B cell (primary cell): ENCODE measurements at regions not wholly inside any gene's neighbourhood (a gene's known extent, or its start where the extent isn't known, plus 50 kb on each side); places are given as distances from the start of the nearest gene placed in this dataset.

Experiments used
- ATAC-seq: fragments of 200-7000 bp; cut with Tn5 transposase; one replicate; pipeline ENCODE4 v1.10.0; 2021; ENCODE audit warnings: low read depth, mild to moderate bottlenecking, moderate number of reproducible peaks, moderate library complexity
- CTCF ChIA-PET: fragments of 350-600 bp; sonication (Branson Sonifier 250); formaldehyde crosslinking; loops from one replicate; lab custom pipeline; 2021; ENCODE audit warnings: antibody characterized with exemption, inconsistent platforms; lab: Charles Lee
- POLR2A ChIA-PET: fragments of 350-600 bp; sonication (Branson Sonifier 250); formaldehyde crosslinking; loops from one replicate; lab custom pipeline; 2021; ENCODE audit warnings: antibody characterized with exemption; lab: Charles Lee
- DNase-seq: peaks from one replicate; pipeline ENCODE4 v3.0.0; 2013
- H2AFZ ChIP-seq: 2 replicates; pipeline ENCODE4 v1.6.1; 2012; ENCODE audit warnings: mild to moderate bottlenecking, low read depth, low read length; ENCODE audit not compliant: insufficient read depth, poor library complexity, severe bottlenecking
- H3K27ac ChIP-seq, 2 donors: 1 replicate in 1 of 2; 2 replicates in 1 of 2; pipeline ENCODE4 v1.5.1; 2012 to 2013; ENCODE audit warnings: low read length in 2 of 2, mild to moderate bottlenecking in 2 of 2, moderate library complexity in 1 of 2
- H3K27me3 ChIP-seq, 4 experiments: fragments of 200-600 bp in 1 of 4; sonication (generic) in 1 of 4; replicated peaks in 1 of 4; 1 replicate in 2 of 4; 2 replicates in 2 of 4; pipeline versions ENCODE4 v1.6.1 to v1.7.0; 2013 to 2016; ENCODE audit warnings: low read length in 3 of 4, mild to moderate bottlenecking in 2 of 4, mixed read lengths in 1 of 4, moderate library complexity in 1 of 4; ENCODE audit not compliant: insufficient read depth in 4 of 4, control insufficient read depth in 3 of 4; ENCODE audit errors: control extremely low read depth in 1 of 4
- H3K36me3 ChIP-seq, 2 experiments: replicated peaks in 1 of 2; 1 replicate in 1 of 2; 2 replicates in 1 of 2; pipeline versions ENCODE4 v1.6.1 to v1.7.1; 2013; ENCODE audit warnings: low read length in 1 of 2; ENCODE audit not compliant: insufficient read depth in 2 of 2, control insufficient read depth in 1 of 2; ENCODE audit errors: control extremely low read depth in 1 of 2, extremely low read depth in 1 of 2
- H3K4me1 ChIP-seq, 2 donors: fragments of 200-600 bp in 1 of 2; sonication (generic) in 1 of 2; 1 replicate in 1 of 2; 2 replicates in 1 of 2; pipeline versions ENCODE4 v1.5.1 to v1.6.1; 2013 to 2017; ENCODE audit warnings: low read length in 2 of 2; ENCODE audit not compliant: control insufficient read depth in 2 of 2, insufficient read depth in 2 of 2
- H3K4me2 ChIP-seq: replicated peaks from 2 replicates; pipeline ENCODE3; 2012; ENCODE audit warnings: mild to moderate bottlenecking, low read depth, low read length; ENCODE audit not compliant: poor library complexity, severe bottlenecking
- H3K4me3 ChIP-seq, 5 experiments: fragments of 200-600 bp in 1 of 5; sonication (generic) in 1 of 5; 1 replicate in 3 of 5; 2 replicates in 2 of 5; pipeline versions ENCODE4 v1.5.1 to v1.7.0; 2011 to 2016; ENCODE audit warnings: low read length in 4 of 5, mild to moderate bottlenecking in 4 of 5, low read depth in 2 of 5, control low read depth in 1 of 5, moderate library complexity in 1 of 5; ENCODE audit not compliant: insufficient read depth in 1 of 5; ENCODE audit errors: control extremely low read depth in 1 of 5, extremely low read depth in 1 of 5
- H3K79me2 ChIP-seq: fragments of 200-600 bp; sonication (generic); one replicate; pipeline ENCODE4 v1.6.0; 2016; ENCODE audit warnings: low read length; ENCODE audit not compliant: control insufficient read depth, insufficient read depth
- H3K9ac ChIP-seq: fragments of 200-600 bp; sonication (generic); 2 replicates; pipeline ENCODE4 v1.6.1; 2017; ENCODE audit warnings: mild to moderate bottlenecking, low read length, moderate library complexity
- H3K9me3 ChIP-seq, 3 donors: one replicate each; pipeline versions ENCODE4 v1.6.1 to v1.7.1; 2013; ENCODE audit warnings: low read length in 2 of 3; ENCODE audit not compliant: control insufficient read depth in 2 of 3, insufficient read depth in 1 of 3; ENCODE audit errors: control extremely low read depth in 1 of 3
- H4K20me1 ChIP-seq: 2 replicates; pipeline ENCODE4 v1.6.0; 2012; ENCODE audit warnings: mild to moderate bottlenecking, low read length; ENCODE audit not compliant: insufficient read depth, control insufficient read depth, poor library complexity, severe bottlenecking
- H3K27ac Mint-ChIP-seq: one replicate; pipeline ENCODE4 v1.8.0; 2021; ENCODE audit warnings: mixed read lengths
- H3K27me3 Mint-ChIP-seq: one replicate; pipeline ENCODE4 v1.8.0; 2021; ENCODE audit warnings: mixed read lengths
- H3K4me1 Mint-ChIP-seq: one replicate; pipeline ENCODE4 v1.8.0; 2021; ENCODE audit warnings: mixed read lengths
- H3K4me3 Mint-ChIP-seq: one replicate; pipeline ENCODE4 v1.8.0; 2021; ENCODE audit warnings: mixed read lengths
- H3K9me3 Mint-ChIP-seq: one replicate; pipeline ENCODE4 v1.8.0; 2022; ENCODE audit warnings: mixed read lengths; ENCODE audit not compliant: insufficient read depth
- EZH2 ChIP-seq: IDR thresholded peaks from 2 replicates; pipeline ENCODE4 v1.6.1; 2012; ENCODE audit warnings: borderline replicate concordance, low read depth, mild to moderate bottlenecking, moderate library complexity, low read length; ENCODE audit not compliant: insufficient read depth, poor library complexity, severe bottlenecking
- WGBS: methylation state at CpG from one replicate; pipeline ENCODE4 v1.1.5; 2013; ENCODE audit warnings: missing lambda C conversion rate; ENCODE audit not compliant: insufficient coverage; 5-methylcytosine and 5-hydroxymethylcytosine counted together
- intact Hi-C: fragments of 100-400 bp; cut with micrococcal nuclease; formaldehyde crosslinking; loops from one replicate; pipeline ENCODE4 v1.10.0; 2022
- TF ChIP-seq, protein P1 (sequence below): fragments of 200-600 bp; IDR thresholded peaks from one replicate; pipeline ENCODE4 v1.8.0; 2022; ENCODE audit warnings: antibody characterized with exemption, mild to moderate bottlenecking

- Histone ChIP-seq H4K20me1 (no peaks in the 10 kb centered on the region), H2AFZ (no peak overlapping the region), H3K4me1 (no peaks in the 10 kb centered on the region), H3K9ac (no peak overlapping the region), H3K9me3 (peaks cover 0 to 9% (median 0%) of the 10 kb centered on the region in 3 donors), H3K36me3 (no peaks in the 10 kb centered on the region), H3K27ac (no peak overlapping the region), H3K4me2 (no peak overlapping the region), H3K27me3 (no peaks in the 10 kb centered on the region), H3K79me2 (no peaks in the 10 kb centered on the region), H3K4me3 (no peak overlapping the region)
- intact Hi-C loops, result no loop called here
- DNase-seq (no peak), ATAC-seq (no peak)
- TF ChIP-seq, protein P1, sequence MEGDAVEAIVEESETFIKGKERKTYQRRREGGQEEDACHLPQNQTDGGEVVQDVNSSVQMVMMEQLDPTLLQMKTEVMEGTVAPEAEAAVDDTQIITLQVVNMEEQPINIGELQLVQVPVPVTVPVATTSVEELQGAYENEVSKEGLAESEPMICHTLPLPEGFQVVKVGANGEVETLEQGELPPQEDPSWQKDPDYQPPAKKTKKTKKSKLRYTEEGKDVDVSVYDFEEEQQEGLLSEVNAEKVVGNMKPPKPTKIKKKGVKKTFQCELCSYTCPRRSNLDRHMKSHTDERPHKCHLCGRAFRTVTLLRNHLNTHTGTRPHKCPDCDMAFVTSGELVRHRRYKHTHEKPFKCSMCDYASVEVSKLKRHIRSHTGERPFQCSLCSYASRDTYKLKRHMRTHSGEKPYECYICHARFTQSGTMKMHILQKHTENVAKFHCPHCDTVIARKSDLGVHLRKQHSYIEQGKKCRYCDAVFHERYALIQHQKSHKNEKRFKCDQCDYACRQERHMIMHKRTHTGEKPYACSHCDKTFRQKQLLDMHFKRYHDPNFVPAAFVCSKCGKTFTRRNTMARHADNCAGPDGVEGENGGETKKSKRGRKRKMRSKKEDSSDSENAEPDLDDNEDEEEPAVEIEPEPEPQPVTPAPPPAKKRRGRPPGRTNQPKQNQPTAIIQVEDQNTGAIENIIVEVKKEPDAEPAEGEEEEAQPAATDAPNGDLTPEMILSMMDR, result no peak
- TF ChIP-seq EZH2, result no peak
- no peak overlapping the region for H3K4me3 Mint-ChIP-seq
- H3K9me3 Mint-ChIP-seq, result peaks cover 5% of the 10 kb centered on the region
- H3K4me1 Mint-ChIP-seq, result no peaks in the 10 kb centered on the region
- ChIA-PET CTCF (no interaction called here), POLR2A (no interaction called here)
- H3K27ac Mint-ChIP-seq, result no peak overlapping the region
- no peaks in the 10 kb centered on the region for H3K27me3 Mint-ChIP-seq
- 96% methylated on average over 8 of the region's 8 CpGs for WGBS
These were observed 860.8 kb downstream of the BCL11B start for GRCh38 chr14:98411154-98411553.

DNA sequence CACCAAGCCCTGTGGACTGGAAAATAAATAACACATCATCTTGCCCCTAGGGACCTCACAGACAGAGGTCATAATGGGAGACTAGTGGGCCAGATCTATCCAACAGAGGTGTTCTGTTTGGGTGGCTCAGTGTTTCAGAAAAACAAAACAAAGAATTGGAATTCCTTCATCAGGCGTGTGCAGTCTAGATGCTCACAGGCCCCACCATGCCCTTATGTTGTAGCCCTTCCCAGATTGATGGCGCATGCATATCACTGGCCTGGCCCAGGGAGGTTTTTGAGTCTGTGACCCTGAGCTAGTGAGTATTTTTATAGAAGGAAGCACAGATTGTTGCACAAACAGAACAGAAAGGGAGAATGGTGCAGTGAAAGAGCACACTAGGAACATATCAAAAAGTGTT is 859.6 kb downstream of the BCL11B start:
- Histone ChIP-seq H3K27ac (no peak overlapping the region), H3K27me3 (no peaks in the 10 kb centered on the region), H3K79me2 (no peaks in the 10 kb centered on the region), H3K4me2 (no peak overlapping the region), H3K9ac (no peak overlapping the region), H3K36me3 (no peaks in the 10 kb centered on the region), H2AFZ (no peak overlapping the region), H3K4me3 (no peak overlapping the region), H3K4me1 (no peaks in the 10 kb centered on the region), H3K9me3 (peaks cover 0 to 16% (median 0%) of the 10 kb centered on the region in 3 donors), H4K20me1 (no peaks in the 10 kb centered on the region)
- intact Hi-C loops, result no loop called here
- no peak for TF ChIP-seq EZH2
- TF ChIP-seq, protein P1, result no peak
- Mint-ChIP-seq H3K4me1 (no peaks in the 10 kb centered on the region), H3K4me3 (no peak overlapping the region), H3K9me3 (peaks cover 11% of the 10 kb centered on the region), H3K27ac (no peak overlapping the region), H3K27me3 (no peaks in the 10 kb centered on the region)
- DNase-seq, result no peak
- ATAC-seq, result no peak
- ChIA-PET CTCF (no interaction called here), POLR2A (no interaction called here)
- 89% methylated on average over 1 of the region's 2 CpGs for WGBS
